SH-SY5Y (cell line): ENCODE measurements at regions not wholly inside any gene's neighbourhood (a gene's known extent, or its start where the extent isn't known, plus 50 kb on each side); places are given as distances from the start of the nearest gene placed in this dataset.

Experiments
- GATA2 ChIP-seq: IDR thresholded peaks from 2 replicates; pipeline ENCODE4 v1.6.1; 2011; ENCODE audit warnings: mild to moderate bottlenecking, low read depth, low read length
- GATA3 ChIP-seq: IDR thresholded peaks from 2 replicates; pipeline ENCODE4 v1.6.1; 2011; ENCODE audit warnings: low read depth, mild to moderate bottlenecking, low read length, moderate library complexity

DNA sequence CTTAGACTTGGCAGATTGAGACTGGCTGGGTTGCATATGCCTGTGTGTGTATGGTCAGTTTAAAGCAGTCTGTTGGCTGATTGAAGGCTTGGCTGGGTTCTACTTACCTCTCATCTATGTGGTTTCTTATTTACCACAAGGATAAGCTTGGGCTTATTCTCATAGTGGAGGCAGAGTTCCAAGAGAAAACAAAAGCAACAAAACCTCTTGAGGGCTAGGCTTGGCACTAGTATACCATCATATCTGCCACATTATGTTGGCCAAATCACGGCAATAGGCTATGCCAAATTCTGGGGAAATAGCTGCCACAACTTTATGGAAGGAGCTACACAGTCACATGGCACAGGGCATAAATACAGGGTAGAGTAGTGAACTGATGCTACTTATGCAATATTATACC, 714.1 kb downstream of the CBLN4 start:
- TF ChIP-seq GATA3 = no peak
- no peak for TF ChIP-seq GATA2
